ENCODE measurements at regions not wholly inside any gene's neighbourhood (a gene's known extent, or its start where the extent isn't known, plus 50 kb on each side); places are given as distances from the start of the nearest gene placed in this dataset.
"Not testable (repeated sequence)": the region's sequence is repeated elsewhere in the genome, so short reads cannot be mapped to it uniquely, and the experiment has no call there.

GRCh38 chr5:34296759-34297158, 253.7 kb upstream of the C1QTNF3 start:
- not testable (repeated sequence) for H3K9me3 ChIP-seq (ENCODE audit: low read length); H4K20me1 ChIP-seq (ENCODE audit: insufficient read depth, low read length); H3K4me2 ChIP-seq (ENCODE audit: low read length); H3K36me3 ChIP-seq (ENCODE audit: insufficient read depth, low read length); H3K9me2 ChIP-seq (ENCODE audit: low read depth, low read length); H3K27ac ChIP-seq (ENCODE audit: low read depth, low read length, poor library complexity, severe bottlenecking); H3K9ac ChIP-seq (ENCODE audit: low read length); H3K27me3 ChIP-seq (ENCODE audit: insufficient read depth, low read length); H3K4me3 ChIP-seq (ENCODE audit: low read depth, low read length, poor library complexity, severe bottlenecking); H3F3A ChIP-seq (ENCODE audit: insufficient read depth, low read length); H3K4me1 ChIP-seq (ENCODE audit: insufficient read depth, low read length, severe bottlenecking); H3K79me2 ChIP-seq (ENCODE audit: insufficient read depth, low read length); H2AFZ ChIP-seq (ENCODE audit: low read length)

GRCh38 chr5:34329201-34329600, 286.2 kb upstream of the C1QTNF3 start:
- H3K4me1 ChIP-seq (ENCODE audit: insufficient read depth, low read length, severe bottlenecking); H3K4me3 ChIP-seq (ENCODE audit: low read depth, low read length, poor library complexity, severe bottlenecking); H3K4me2 ChIP-seq (ENCODE audit: low read length); H3K9me2 ChIP-seq (ENCODE audit: low read depth, low read length); H3K27ac ChIP-seq (ENCODE audit: low read depth, low read length, poor library complexity, severe bottlenecking); H4K20me1 ChIP-seq (ENCODE audit: insufficient read depth, low read length); H3K36me3 ChIP-seq (ENCODE audit: insufficient read depth, low read length); H3K27me3 ChIP-seq (ENCODE audit: insufficient read depth, low read length); H3K79me2 ChIP-seq (ENCODE audit: insufficient read depth, low read length); H3K9me3 ChIP-seq (ENCODE audit: low read length); H3K9ac ChIP-seq (ENCODE audit: low read length); H2AFZ ChIP-seq (ENCODE audit: low read length); H3F3A ChIP-seq (ENCODE audit: insufficient read depth, low read length): not testable (repeated sequence)

DNA sequence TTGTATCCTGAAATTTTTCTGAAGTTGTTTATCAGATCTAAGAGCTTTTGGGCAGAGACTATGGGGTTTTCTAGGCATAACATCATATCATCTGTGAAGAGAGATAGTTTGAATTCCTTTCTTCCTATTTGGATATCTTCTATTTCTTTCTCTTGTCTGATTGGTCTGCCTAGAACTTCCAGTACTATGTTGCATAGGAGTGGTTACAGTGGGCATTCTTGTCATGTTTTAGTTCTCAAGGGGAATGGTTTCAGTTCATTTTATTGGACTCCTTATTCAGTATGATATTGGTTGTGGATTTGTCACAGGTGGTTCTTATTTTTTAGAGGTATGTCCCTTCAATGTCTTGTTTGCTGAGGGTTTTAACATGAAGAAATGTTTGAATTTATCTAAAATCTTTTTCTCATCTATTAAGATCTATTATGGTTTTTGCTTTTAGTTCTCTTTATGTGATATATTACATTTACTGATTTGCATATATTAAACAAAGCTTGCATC, 286.6 kb upstream of the C1QTNF3 start:
- H4K20me1 ChIP-seq (ENCODE audit: insufficient read depth, low read length); H3K9me2 ChIP-seq (ENCODE audit: low read depth, low read length); H3K4me2 ChIP-seq (ENCODE audit: low read length); H3K4me1 ChIP-seq (ENCODE audit: insufficient read depth, low read length, severe bottlenecking); H3K27ac ChIP-seq (ENCODE audit: low read depth, low read length, poor library complexity, severe bottlenecking); H3F3A ChIP-seq (ENCODE audit: insufficient read depth, low read length); H3K4me3 ChIP-seq (ENCODE audit: low read depth, low read length, poor library complexity, severe bottlenecking); H3K36me3 ChIP-seq (ENCODE audit: insufficient read depth, low read length); H3K9ac ChIP-seq (ENCODE audit: low read length); H3K9me3 ChIP-seq (ENCODE audit: low read length); H3K27me3 ChIP-seq (ENCODE audit: insufficient read depth, low read length); H3K79me2 ChIP-seq (ENCODE audit: insufficient read depth, low read length); H2AFZ ChIP-seq (ENCODE audit: low read length): not testable (repeated sequence)

GRCh38 chr5:34331928-34332454, 289.0 kb upstream of the C1QTNF3 start:
- not testable (repeated sequence) for H3K9me3 ChIP-seq (ENCODE audit: low read length); H4K20me1 ChIP-seq (ENCODE audit: insufficient read depth, low read length); H3K9ac ChIP-seq (ENCODE audit: low read length); H3K79me2 ChIP-seq (ENCODE audit: insufficient read depth, low read length); H3K4me2 ChIP-seq (ENCODE audit: low read length); H3K36me3 ChIP-seq (ENCODE audit: insufficient read depth, low read length); H3F3A ChIP-seq (ENCODE audit: insufficient read depth, low read length); H3K27me3 ChIP-seq (ENCODE audit: insufficient read depth, low read length); H3K4me1 ChIP-seq (ENCODE audit: insufficient read depth, low read length, severe bottlenecking); H2AFZ ChIP-seq (ENCODE audit: low read length); H3K9me2 ChIP-seq (ENCODE audit: low read depth, low read length); H3K27ac ChIP-seq (ENCODE audit: low read depth, low read length, poor library complexity, severe bottlenecking); H3K4me3 ChIP-seq (ENCODE audit: low read depth, low read length, poor library complexity, severe bottlenecking)

DNA sequence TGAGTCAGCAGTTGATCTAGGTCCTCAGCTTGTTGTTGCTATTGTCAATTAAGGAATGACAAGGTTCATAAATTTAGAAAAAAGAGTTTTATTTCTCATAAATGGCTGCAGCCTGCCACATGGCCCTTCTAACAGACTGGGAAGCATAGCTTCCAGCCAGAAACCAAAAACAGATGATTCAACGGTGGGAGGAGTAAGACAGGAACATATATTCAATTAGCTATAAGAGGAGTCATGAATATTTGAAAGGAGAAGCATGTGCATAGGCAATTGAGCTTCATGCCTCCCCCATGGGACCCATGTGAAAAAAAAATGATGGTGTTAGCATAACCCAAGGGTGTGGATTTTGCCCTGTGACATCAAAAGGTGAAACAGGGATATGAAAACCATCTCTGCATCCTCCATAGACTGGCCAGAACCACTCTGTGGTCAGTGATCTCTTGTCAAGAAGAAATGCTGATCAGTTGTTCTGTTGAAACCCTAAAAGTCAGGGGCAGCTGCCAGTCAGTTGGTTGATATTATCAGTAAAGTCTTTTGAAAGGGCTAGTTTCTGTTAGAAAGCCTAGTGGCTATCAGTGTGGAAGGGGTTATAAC, 296.5 kb upstream of the C1QTNF3 start:
- H3K27ac ChIP-seq (ENCODE audit: low read depth, low read length, poor library complexity, severe bottlenecking); H3K9ac ChIP-seq (ENCODE audit: low read length); H3K36me3 ChIP-seq (ENCODE audit: insufficient read depth, low read length); H3K79me2 ChIP-seq (ENCODE audit: insufficient read depth, low read length); H3F3A ChIP-seq (ENCODE audit: insufficient read depth, low read length); H3K27me3 ChIP-seq (ENCODE audit: insufficient read depth, low read length); H3K9me2 ChIP-seq (ENCODE audit: low read depth, low read length); H2AFZ ChIP-seq (ENCODE audit: low read length); H3K9me3 ChIP-seq (ENCODE audit: low read length); H3K4me3 ChIP-seq (ENCODE audit: low read depth, low read length, poor library complexity, severe bottlenecking); H3K4me2 ChIP-seq (ENCODE audit: low read length); H4K20me1 ChIP-seq (ENCODE audit: insufficient read depth, low read length); H3K4me1 ChIP-seq (ENCODE audit: insufficient read depth, low read length, severe bottlenecking): not testable (repeated sequence)

GRCh38 chr5:34354440-34354839, 301.7 kb upstream of the RAI14 start:
- not testable (repeated sequence) for H3K9me3 ChIP-seq (ENCODE audit: low read length); H3K36me3 ChIP-seq (ENCODE audit: insufficient read depth, low read length); H3K27ac ChIP-seq (ENCODE audit: low read depth, low read length, poor library complexity, severe bottlenecking); H2AFZ ChIP-seq (ENCODE audit: low read length); H3K79me2 ChIP-seq (ENCODE audit: insufficient read depth, low read length); H3K4me2 ChIP-seq (ENCODE audit: low read length); H3F3A ChIP-seq (ENCODE audit: insufficient read depth, low read length); H3K9ac ChIP-seq (ENCODE audit: low read length); H3K4me3 ChIP-seq (ENCODE audit: low read depth, low read length, poor library complexity, severe bottlenecking); H4K20me1 ChIP-seq (ENCODE audit: insufficient read depth, low read length); H3K9me2 ChIP-seq (ENCODE audit: low read depth, low read length); H3K27me3 ChIP-seq (ENCODE audit: insufficient read depth, low read length); H3K4me1 ChIP-seq (ENCODE audit: insufficient read depth, low read length, severe bottlenecking)

DNA sequence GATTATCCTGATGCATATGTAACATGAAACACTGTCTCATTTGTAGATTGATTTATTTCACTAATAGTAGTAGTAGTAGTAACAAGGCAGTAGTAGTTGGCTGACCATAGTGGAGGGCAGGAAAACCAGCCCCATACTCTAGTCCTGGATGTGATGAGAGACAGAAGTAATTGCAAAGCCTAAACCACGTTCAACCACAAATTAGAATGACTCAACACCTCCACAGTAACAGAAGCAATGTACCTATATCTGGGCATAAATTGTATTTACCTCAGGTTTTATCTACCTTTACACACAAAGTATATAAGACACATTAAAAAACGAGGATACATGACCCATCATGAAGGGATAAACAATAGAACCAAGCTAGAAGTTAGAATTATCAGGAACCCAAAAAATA, 284.7 kb upstream of the RAI14 start:
- H3K4me1 ChIP-seq (ENCODE audit: insufficient read depth, low read length, severe bottlenecking); H4K20me1 ChIP-seq (ENCODE audit: insufficient read depth, low read length); H3K36me3 ChIP-seq (ENCODE audit: insufficient read depth, low read length); H3K4me3 ChIP-seq (ENCODE audit: low read depth, low read length, poor library complexity, severe bottlenecking); H3K79me2 ChIP-seq (ENCODE audit: insufficient read depth, low read length); H3K9ac ChIP-seq (ENCODE audit: low read length); H3K27me3 ChIP-seq (ENCODE audit: insufficient read depth, low read length); H3K9me3 ChIP-seq (ENCODE audit: low read length); H3K9me2 ChIP-seq (ENCODE audit: low read depth, low read length); H3K27ac ChIP-seq (ENCODE audit: low read depth, low read length, poor library complexity, severe bottlenecking); H3K4me2 ChIP-seq (ENCODE audit: low read length); H3F3A ChIP-seq (ENCODE audit: insufficient read depth, low read length); H2AFZ ChIP-seq (ENCODE audit: low read length): not testable (repeated sequence)

GRCh38 chr5:34371817-34372216, 284.3 kb upstream of the RAI14 start:
- not testable (repeated sequence) for H4K20me1 ChIP-seq (ENCODE audit: insufficient read depth, low read length); H3K27me3 ChIP-seq (ENCODE audit: insufficient read depth, low read length); H3K4me3 ChIP-seq (ENCODE audit: low read depth, low read length, poor library complexity, severe bottlenecking); H3K27ac ChIP-seq (ENCODE audit: low read depth, low read length, poor library complexity, severe bottlenecking); H3K79me2 ChIP-seq (ENCODE audit: insufficient read depth, low read length); H2AFZ ChIP-seq (ENCODE audit: low read length); H3F3A ChIP-seq (ENCODE audit: insufficient read depth, low read length); H3K9ac ChIP-seq (ENCODE audit: low read length); H3K9me2 ChIP-seq (ENCODE audit: low read depth, low read length); H3K9me3 ChIP-seq (ENCODE audit: low read length); H3K36me3 ChIP-seq (ENCODE audit: insufficient read depth, low read length); H3K4me2 ChIP-seq (ENCODE audit: low read length); H3K4me1 ChIP-seq (ENCODE audit: insufficient read depth, low read length, severe bottlenecking)

Measured in OCI-LY1 (cell line).